SK-N-MC (cell line): ENCODE measurements at regions not wholly inside any gene's neighbourhood (a gene's known extent, or its start where the extent isn't known, plus 50 kb on each side); places are given as distances from the start of the nearest gene placed in this dataset.

Source experiments
- EZH2 ChIP-seq: fragments of 200-600 bp; sonication (generic); IDR thresholded peaks from one replicate; pipeline ENCODE4 v1.6.1; 2017; ENCODE audit warnings: antibody characterized with exemption
- POLR2AphosphoS5 ChIP-seq: IDR thresholded peaks from 2 replicates; pipeline ENCODE4 v1.6.1; 2012; ENCODE audit warnings: mild to moderate bottlenecking, low read depth, low read length, borderline replicate concordance

DNA sequence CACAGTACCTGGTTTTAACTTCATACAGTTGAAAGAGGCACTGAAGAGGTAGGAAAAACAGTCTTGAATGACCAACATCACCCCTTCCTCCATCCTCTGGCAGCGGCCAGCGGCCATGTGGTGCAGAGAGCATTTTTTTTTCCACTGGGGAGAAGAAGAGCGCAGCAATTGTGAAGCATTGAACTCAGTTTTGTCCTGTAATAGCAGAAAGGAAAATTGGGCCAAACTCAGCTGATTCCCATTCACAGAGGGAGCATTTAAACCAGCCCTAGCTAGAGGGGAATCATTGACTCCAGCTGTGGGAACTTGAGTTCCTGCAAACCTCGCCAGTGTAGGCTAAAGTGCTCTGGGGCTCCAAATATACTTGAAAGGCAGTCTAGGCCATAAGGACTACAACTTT, 316.6 kb upstream of the CHST9 start:
- TF ChIP-seq EZH2 (no peak), POLR2AphosphoS5 (no peak)
